Muscle layer of duodenum (tissue), 2 donors: ENCODE measurements at regions not wholly inside any gene's neighbourhood (a gene's known extent, or its start where the extent isn't known, plus 50 kb on each side); places are given as distances from the start of the nearest gene placed in this dataset.
"Not testable (repeated sequence)": the region's sequence is repeated elsewhere in the genome, so short reads cannot be mapped to it uniquely, and the experiment has no call there.

ENCODE experiments used
- H3K27ac ChIP-seq: one replicate; pipeline ENCODE4 v1.7.0; 2013; ENCODE audit warnings: mild to moderate bottlenecking, low read length
- H3K27me3 ChIP-seq: one replicate; pipeline ENCODE4 v1.7.0; 2013; ENCODE audit warnings: low read depth, mild to moderate bottlenecking, control low read depth, low read length
- H3K36me3 ChIP-seq, 2 donors: one replicate each; pipeline ENCODE4 v1.7.0; 2013; ENCODE audit warnings: low read length in 2 of 2, control low read depth in 1 of 2, mild to moderate bottlenecking in 1 of 2; ENCODE audit not compliant: insufficient read depth in 2 of 2, control insufficient read depth in 1 of 2
- H3K4me1 ChIP-seq, 2 donors: one replicate each; pipeline ENCODE4 v1.7.0; 2013; ENCODE audit warnings: low read length in 2 of 2, mild to moderate bottlenecking in 2 of 2, control low read depth in 1 of 2, moderate library complexity in 1 of 2; ENCODE audit not compliant: insufficient read depth in 2 of 2, control insufficient read depth in 1 of 2
- H3K4me3 ChIP-seq, 2 donors: one replicate each; pipeline ENCODE4 v1.7.0; 2013; ENCODE audit warnings: low read length in 2 of 2, low read depth in 1 of 2, mild to moderate bottlenecking in 1 of 2
- H3K9me3 ChIP-seq, 2 donors: one replicate each; pipeline ENCODE4 v1.7.0; 2013; ENCODE audit warnings: low read length in 2 of 2, control low read depth in 1 of 2, mild to moderate bottlenecking in 1 of 2; ENCODE audit not compliant: control insufficient read depth in 1 of 2
- donor health status: healthy.

DNA sequence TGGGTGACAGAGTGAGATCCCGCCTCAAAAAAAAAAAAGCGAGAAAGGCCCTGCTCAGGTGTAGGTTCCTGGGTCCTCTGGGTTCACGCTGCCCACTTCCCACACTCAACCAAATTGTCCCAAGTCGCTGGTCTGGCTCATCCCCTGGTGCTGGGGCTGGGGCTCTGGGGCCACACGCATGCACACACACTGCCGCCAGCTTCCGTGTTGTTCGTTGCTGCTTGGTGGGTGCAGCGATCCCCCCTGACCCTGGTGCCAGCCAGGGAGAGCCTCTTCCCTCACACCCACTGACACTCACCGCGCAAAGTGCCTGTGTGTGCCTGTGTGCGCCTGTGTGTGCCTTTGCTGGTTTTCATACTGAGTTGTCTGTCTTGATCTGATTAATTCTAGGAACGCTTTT, 124.1 kb upstream of the NKX1-1 start:
- H3K9me3 ChIP-seq, result peaks cover 0 to 7% of the 10 kb centered on the region in 2 donors
- no peaks in the 10 kb centered on the region for H3K27me3 ChIP-seq

DNA sequence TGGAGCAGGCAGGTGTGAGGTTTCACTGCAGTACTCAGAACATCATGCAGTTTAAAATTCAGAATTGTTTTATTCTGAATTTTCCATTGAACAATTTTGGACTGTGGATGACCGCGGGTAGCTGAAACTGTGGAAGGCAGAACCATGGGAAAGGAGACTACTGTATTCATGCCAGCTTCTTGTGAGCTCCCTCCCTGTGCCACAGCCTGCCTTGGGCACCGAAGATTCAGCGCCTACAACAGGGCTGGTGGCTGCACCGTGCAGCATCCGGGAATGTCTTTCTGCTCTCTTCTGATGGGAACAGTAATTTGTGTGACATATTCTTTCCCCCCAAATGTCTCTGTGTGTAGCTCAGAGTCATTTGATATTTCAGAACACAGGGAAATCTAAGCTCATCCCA, 118.5 kb upstream of the NKX1-1 start:
- Histone ChIP-seq H3K27me3 (no peaks in the 10 kb centered on the region), H3K4me1 (no peaks in the 10 kb centered on the region), H3K36me3 (no peaks in the 10 kb centered on the region), H3K27ac (no peak overlapping the region), H3K9me3 (peaks cover 0 to 14% of the 10 kb centered on the region in 2 donors), H3K4me3 (no peak overlapping the region)

More for the DNA sequence above, 124.1 kb upstream of the NKX1-1 start:
- Histone ChIP-seq H3K4me3 (no peak overlapping the region), H3K27ac (no peak overlapping the region), H3K4me1 (no peaks in the 10 kb centered on the region), H3K36me3 (no peaks in the 10 kb centered on the region)

DNA sequence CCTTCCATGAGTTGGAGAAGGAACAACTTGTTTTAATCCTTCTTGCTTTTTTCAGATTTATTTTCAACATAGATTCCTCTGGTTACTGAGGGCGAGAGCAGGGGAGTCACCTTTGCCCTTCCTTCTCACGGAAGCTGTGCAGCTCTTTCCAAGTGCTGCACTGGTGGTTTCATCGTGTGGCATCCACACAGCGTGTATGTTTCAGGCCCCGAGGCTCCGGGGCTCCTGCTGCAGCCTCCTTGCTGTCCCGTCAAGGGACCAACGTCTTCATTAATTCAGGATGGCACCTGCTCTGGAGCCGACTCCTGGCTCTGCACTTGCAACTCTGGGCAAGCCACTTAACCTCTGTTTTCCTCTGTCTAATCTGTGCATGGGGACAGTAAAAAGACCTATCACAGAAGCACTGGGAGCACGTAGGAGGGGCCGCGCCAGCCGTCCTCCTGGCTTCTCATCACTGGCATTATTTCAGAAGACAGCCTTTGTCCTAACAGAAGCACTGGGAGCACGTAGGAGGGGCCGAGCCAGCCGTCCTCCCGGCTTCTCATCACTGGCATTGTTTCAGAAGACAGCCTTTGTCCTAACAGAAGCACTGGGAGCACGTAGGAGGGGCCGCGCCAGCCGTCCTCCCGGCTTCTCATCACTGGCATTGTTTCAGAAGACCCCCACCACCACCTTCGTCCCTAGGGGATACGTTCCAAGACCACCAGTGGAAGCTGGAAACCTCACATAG, 117.8 kb upstream of the NKX1-1 start:
- no peaks in the 10 kb centered on the region for H3K36me3 ChIP-seq
- H3K4me1 ChIP-seq, result no peaks in the 10 kb centered on the region
- H3K27me3 ChIP-seq, result no peaks in the 10 kb centered on the region
- H3K27ac ChIP-seq, result no peak overlapping the region
- H3K4me3 ChIP-seq, result no peak overlapping the region
- H3K9me3 ChIP-seq, result peaks cover 0 to 14% of the 10 kb centered on the region in 2 donors

GRCh38 chr4:1523506-1523905, 117.3 kb upstream of the NKX1-1 start:
- H3K4me3 ChIP-seq, result no peak overlapping the region
- H3K4me1 ChIP-seq, result no peaks in the 10 kb centered on the region
- no peaks in the 10 kb centered on the region for H3K27me3 ChIP-seq
- no peak overlapping the region for H3K27ac ChIP-seq
- H3K36me3 ChIP-seq, result no peaks in the 10 kb centered on the region
- H3K9me3 ChIP-seq, result peaks cover 0 to 14% of the 10 kb centered on the region in 2 donors

DNA sequence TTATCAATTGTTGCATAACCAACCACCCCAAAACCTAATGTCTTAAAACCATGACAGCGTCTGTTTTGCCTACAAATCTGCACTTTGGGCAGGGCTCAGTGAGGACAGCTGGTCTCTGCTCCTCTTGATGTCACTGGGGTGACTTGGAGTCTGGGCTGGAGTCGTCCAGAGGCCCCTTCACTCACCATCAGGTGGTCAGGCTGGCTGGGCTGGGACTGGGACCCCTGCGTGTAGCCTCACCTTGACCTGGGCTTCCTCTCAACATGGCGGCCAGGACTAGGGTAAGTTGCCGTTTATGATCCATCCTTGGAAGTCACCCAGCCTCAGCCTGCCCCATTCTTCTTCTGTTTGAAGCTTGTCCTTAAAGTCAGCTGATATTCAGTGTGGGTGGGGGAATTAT, 116.8 kb upstream of the NKX1-1 start:
- Histone ChIP-seq H3K27me3 (no peaks in the 10 kb centered on the region), H3K27ac (no peak overlapping the region), H3K36me3 (no peaks in the 10 kb centered on the region), H3K4me3 (no peak overlapping the region), H3K9me3 (peaks cover 0 to 14% of the 10 kb centered on the region in 2 donors), H3K4me1 (no peaks in the 10 kb centered on the region)

DNA sequence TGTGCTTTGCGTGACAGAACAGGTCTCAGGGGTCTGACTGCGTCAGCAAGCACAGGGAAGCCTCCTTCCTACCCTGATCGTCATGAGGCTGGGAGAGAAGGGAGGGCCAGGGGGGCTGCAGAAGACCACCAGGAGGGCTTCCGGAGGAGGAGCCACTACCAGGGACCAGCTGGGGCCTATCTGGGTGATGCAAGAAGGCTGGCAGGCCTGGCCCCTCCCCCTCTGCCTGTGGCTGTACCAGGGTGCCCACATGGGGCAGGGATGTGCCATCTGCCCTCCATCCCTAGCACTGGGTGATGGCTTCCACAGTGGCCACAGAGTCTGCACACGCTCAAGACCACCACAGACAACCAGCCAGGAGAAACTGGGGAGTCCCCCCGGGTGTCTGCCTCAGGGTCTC, 116.4 kb upstream of the NKX1-1 start:
- Histone ChIP-seq H3K27me3 (no peaks in the 10 kb centered on the region), H3K4me3 (no peak overlapping the region), H3K27ac (no peak overlapping the region), H3K36me3 (no peaks in the 10 kb centered on the region), H3K9me3 (peaks cover 0 to 14% of the 10 kb centered on the region in 2 donors), H3K4me1 (no peaks in the 10 kb centered on the region)

DNA sequence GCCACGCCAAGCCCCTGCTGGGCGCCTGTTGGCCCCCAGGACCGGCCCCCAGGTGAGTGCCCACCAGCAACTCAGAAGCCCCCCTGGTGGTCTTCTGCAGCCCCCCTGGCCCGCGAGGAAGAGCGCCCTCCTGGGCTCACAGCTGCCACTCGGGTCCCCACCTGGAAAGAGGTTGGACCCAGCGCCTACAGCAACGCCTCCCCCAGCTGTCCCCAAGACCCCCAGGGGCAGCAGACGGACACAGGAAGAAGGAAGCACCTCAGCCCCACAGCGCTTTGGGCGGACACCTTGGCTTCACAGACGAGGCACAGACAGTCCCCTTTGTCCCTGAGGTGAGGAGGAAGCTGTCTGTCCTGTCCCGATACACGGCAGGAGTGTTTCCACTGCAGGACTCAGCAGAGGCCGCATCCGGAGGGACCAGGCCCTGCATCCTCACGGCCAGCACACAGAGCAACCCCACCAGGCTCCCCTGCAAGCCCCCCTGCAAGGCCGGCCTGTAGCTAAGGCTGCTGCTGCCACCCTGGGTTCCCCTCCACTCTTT, 115.6 kb upstream of the NKX1-1 start:
- Histone ChIP-seq H3K36me3 (no peaks in the 10 kb centered on the region), H3K27ac (no peak overlapping the region), H3K4me3 (no peak overlapping the region), H3K4me1 (no peaks in the 10 kb centered on the region), H3K9me3 (peaks cover 0 to 14% of the 10 kb centered on the region in 2 donors), H3K27me3 (no peaks in the 10 kb centered on the region)

DNA sequence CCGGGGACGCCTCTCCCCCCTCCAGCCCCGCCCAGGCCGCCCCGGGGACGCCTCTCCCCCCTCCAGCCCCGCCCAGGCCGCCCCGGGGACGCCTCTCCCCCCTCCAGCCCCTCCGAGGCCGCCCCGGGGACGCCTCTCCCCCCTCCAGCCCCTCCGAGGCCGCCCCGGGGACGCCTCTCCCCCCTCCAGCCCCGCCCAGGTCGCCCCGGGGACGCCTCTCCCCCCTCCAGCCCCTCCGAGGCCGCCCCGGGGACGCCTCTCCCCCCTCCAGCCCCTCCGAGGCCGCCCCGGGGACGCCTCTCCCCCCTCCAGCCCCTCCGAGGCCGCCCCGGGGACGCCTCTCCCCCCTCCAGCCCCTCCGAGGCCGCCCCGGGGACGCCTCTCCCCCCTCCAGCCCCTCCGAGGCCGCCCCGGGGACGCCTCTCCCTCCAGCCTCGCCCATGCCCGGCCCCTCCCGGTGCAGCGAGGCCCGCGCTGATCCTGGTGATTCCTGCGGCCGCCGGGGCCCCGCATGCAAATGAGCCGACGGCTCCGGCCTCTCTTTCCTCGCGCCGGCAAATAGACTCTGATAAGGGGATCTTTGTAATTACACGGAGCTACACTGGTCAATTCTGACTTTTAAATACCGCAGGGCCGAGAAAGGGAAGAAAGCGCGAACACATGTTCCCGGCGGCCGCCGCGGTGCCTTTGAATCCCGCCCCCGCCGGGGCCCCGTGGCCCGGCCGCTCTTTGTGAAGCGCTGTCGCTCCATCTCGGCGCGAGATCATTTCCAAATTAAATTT, 114.7 kb upstream of the NKX1-1 start:
- H3K36me3 ChIP-seq, H3K27ac ChIP-seq, H3K27me3 ChIP-seq, H3K4me3 ChIP-seq, H3K4me1 ChIP-seq: not testable (repeated sequence)
- peaks cover 0 to 14% of the 10 kb centered on the region in 2 donors for H3K9me3 ChIP-seq

DNA sequence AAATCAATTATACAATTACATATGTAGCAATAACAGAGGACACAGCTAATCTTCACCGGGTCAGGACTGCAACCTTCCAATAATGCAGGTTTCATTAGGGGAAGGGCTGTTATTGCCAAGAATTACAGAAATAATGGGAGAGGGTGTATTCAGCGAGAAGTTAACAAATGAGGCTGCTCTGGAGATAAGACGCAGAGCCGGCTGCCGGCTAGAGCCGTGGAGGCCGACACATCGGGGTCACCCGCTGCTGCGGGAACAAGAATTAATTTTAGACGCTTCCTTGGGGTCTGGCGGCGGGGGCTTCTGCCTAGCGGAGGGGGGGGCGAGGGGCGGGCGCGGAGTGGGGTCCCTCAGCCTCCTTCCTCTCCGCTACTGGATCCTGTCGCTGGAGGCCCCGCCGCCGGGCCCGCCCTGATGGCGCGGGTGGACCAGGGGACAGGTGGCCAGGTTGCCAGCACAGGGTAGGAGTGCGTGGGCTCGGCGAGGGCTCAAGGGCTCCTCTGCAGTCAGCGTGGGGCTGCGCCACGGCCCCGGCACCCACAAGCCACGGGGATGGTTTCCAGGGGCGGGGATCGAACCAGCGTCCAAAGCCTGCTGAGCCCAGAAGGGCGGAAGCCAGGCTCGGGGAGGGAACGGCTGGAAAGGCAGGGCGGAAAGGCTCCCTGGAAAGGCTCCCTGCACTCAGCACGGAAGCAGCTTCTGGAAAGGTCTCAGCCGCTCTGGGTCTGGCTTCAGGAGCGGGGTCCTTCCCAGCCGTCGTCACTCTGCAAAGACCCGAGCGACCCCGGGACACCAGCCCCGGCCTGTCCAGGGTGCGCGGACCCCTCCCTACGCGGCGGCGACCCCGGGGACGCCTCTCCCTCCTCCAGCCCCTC, 113.8 kb upstream of the NKX1-1 start:
- H3K27me3 ChIP-seq, result no peaks in the 10 kb centered on the region
- no peaks in the 10 kb centered on the region for H3K36me3 ChIP-seq
- H3K9me3 ChIP-seq, result peaks cover 0 to 4% of the 10 kb centered on the region in 2 donors
- H3K4me1 ChIP-seq, result no peaks in the 10 kb centered on the region
- no peak overlapping the region for H3K4me3 ChIP-seq
- H3K27ac ChIP-seq, result no peak overlapping the region

GRCh38 chr4:1518997-1519700, 112.9 kb upstream of the NKX1-1 start:
- no peak overlapping the region for H3K27ac ChIP-seq
- H3K36me3 ChIP-seq, result no peaks in the 10 kb centered on the region
- no peaks in the 10 kb centered on the region for H3K27me3 ChIP-seq
- H3K9me3 ChIP-seq, result no peaks in the 10 kb centered on the region
- no peak overlapping the region for H3K4me3 ChIP-seq
- no peaks in the 10 kb centered on the region for H3K4me1 ChIP-seq
